ENCODE measurements at regions not wholly inside any gene's neighbourhood (a gene's known extent, or its start where the extent isn't known, plus 50 kb on each side); places are given as distances from the start of the nearest gene placed in this dataset.
"Not testable (repeated sequence)": the region's sequence is repeated elsewhere in the genome, so short reads cannot be mapped to it uniquely, and the experiment has no call there.

GRCh38 chr2:77578354-77578753 is 56.2 kb upstream of the LRRTM4 start:
- Mint-ChIP-seq H3K4me3 (no peak overlapping the region), H3K4me1 (no peaks in the 10 kb centered on the region), H3K9me3 (peaks cover 3% of the 10 kb centered on the region), H3K27me3 (no peaks in the 10 kb centered on the region), H3K36me3 (no peaks in the 10 kb centered on the region), H3K27ac (no peak overlapping the region)
- DNase-seq (ENCODE audit: low spot score in 2 of 2) (no peak), ATAC-seq (ENCODE audit: low read depth) (no peak)

- ATAC-seq (ENCODE audit: low read depth) (no peak), DNase-seq (ENCODE audit: low spot score in 2 of 2) (no peak)
- Mint-ChIP-seq H3K9me3 (peaks cover 5% of the 10 kb centered on the region), H3K27me3 (no peaks in the 10 kb centered on the region), H3K4me1 (no peaks in the 10 kb centered on the region), H3K4me3 (no peak overlapping the region), H3K36me3 (no peaks in the 10 kb centered on the region), H3K27ac (no peak overlapping the region)
Measured at GRCh38 chr2:77579076-77579769, 57.0 kb upstream of the LRRTM4 start.

GRCh38 chr2:77588438-77588837 is 66.3 kb upstream of the LRRTM4 start:
- Mint-ChIP-seq H3K4me1 (no peaks in the 10 kb centered on the region), H3K9me3 (peaks cover 3% of the 10 kb centered on the region)
- ATAC-seq (ENCODE audit: low read depth): no peak

GRCh38 chr2:77590298-77590917 is 68.2 kb upstream of the LRRTM4 start:
- no peaks in the 10 kb centered on the region for H3K36me3 Mint-ChIP-seq
- H3K4me3 Mint-ChIP-seq: no peak overlapping the region
- H3K27me3 Mint-ChIP-seq: no peaks in the 10 kb centered on the region
- H3K27ac Mint-ChIP-seq: no peak overlapping the region
- H3K4me1 Mint-ChIP-seq: no peaks in the 10 kb centered on the region
- ATAC-seq (ENCODE audit: low read depth) (no peak), DNase-seq (ENCODE audit: low spot score in 2 of 2) (no peak)
- peaks cover 3% of the 10 kb centered on the region for H3K9me3 Mint-ChIP-seq

More at GRCh38 chr2:77588438-77588837, 66.3 kb upstream of the LRRTM4 start:
- H3K36me3 Mint-ChIP-seq: no peaks in the 10 kb centered on the region
- no peaks in the 10 kb centered on the region for H3K27me3 Mint-ChIP-seq
- no peak for DNase-seq (ENCODE audit: low spot score in 2 of 2)
- no peak overlapping the region for H3K27ac Mint-ChIP-seq
- no peak overlapping the region for H3K4me3 Mint-ChIP-seq

GRCh38 chr2:77592955-77593354 is 70.8 kb upstream of the LRRTM4 start:
- H3K27ac Mint-ChIP-seq; DNase-seq (ENCODE audit: low spot score in 2 of 2); H3K4me3 Mint-ChIP-seq; H3K27me3 Mint-ChIP-seq; ATAC-seq (ENCODE audit: low read depth); H3K36me3 Mint-ChIP-seq; H3K9me3 Mint-ChIP-seq; H3K4me1 Mint-ChIP-seq: not testable (repeated sequence)

- DNase-seq (ENCODE audit: low spot score in 2 of 2): no peak
- ATAC-seq (ENCODE audit: low read depth): no peak
- Mint-ChIP-seq H3K4me3 (no peak overlapping the region), H3K27ac (no peak overlapping the region), H3K4me1 (no peaks in the 10 kb centered on the region), H3K9me3 (peaks cover 10% of the 10 kb centered on the region), H3K27me3 (no peaks in the 10 kb centered on the region), H3K36me3 (no peaks in the 10 kb centered on the region)
Measured at GRCh38 chr2:77602771-77603170, 80.6 kb upstream of the LRRTM4 start.

GRCh38 chr2:77604953-77605929 is 83.1 kb upstream of the LRRTM4 start:
- Mint-ChIP-seq H3K27me3 (no peaks in the 10 kb centered on the region), H3K9me3 (peaks cover 6% of the 10 kb centered on the region), H3K4me1 (no peaks in the 10 kb centered on the region), H3K27ac (no peak overlapping the region), H3K36me3 (no peaks in the 10 kb centered on the region), H3K4me3 (no peak overlapping the region)
- no peak for DNase-seq (ENCODE audit: low spot score in 2 of 2)
- no peak for ATAC-seq (ENCODE audit: low read depth)

GRCh38 chr2:77608510-77608909 is 86.3 kb upstream of the LRRTM4 start:
- H3K27me3 Mint-ChIP-seq: no peaks in the 10 kb centered on the region
- peaks cover 7% of the 10 kb centered on the region for H3K9me3 Mint-ChIP-seq
- H3K27ac Mint-ChIP-seq: no peak overlapping the region
- DNase-seq (ENCODE audit: low spot score in 2 of 2) (no peak), ATAC-seq (ENCODE audit: low read depth) (no peak)
- H3K4me3 Mint-ChIP-seq: no peak overlapping the region
- H3K36me3 Mint-ChIP-seq: no peaks in the 10 kb centered on the region
- H3K4me1 Mint-ChIP-seq: no peaks in the 10 kb centered on the region

- Mint-ChIP-seq H3K4me3 (no peak overlapping the region), H3K4me1 (no peaks in the 10 kb centered on the region), H3K9me3 (peaks cover 7% of the 10 kb centered on the region), H3K36me3 (no peaks in the 10 kb centered on the region), H3K27ac (no peak overlapping the region), H3K27me3 (no peaks in the 10 kb centered on the region)
- ATAC-seq (ENCODE audit: low read depth) (no peak), DNase-seq (ENCODE audit: low spot score in 2 of 2) (no peak)
Measured at GRCh38 chr2:77629539-77629938, 107.4 kb upstream of the LRRTM4 start.

GRCh38 chr2:77631007-77631406 is 108.8 kb upstream of the LRRTM4 start:
- Mint-ChIP-seq H3K4me3 (no peak overlapping the region), H3K4me1 (no peaks in the 10 kb centered on the region), H3K36me3 (no peaks in the 10 kb centered on the region), H3K9me3 (peaks cover 7% of the 10 kb centered on the region), H3K27me3 (no peaks in the 10 kb centered on the region), H3K27ac (no peak overlapping the region)
- no peak for DNase-seq (ENCODE audit: low spot score in 2 of 2)
- ATAC-seq (ENCODE audit: low read depth): no peak

- Mint-ChIP-seq H3K4me3 (no peak overlapping the region), H3K4me1 (no peaks in the 10 kb centered on the region), H3K27me3 (no peaks in the 10 kb centered on the region), H3K9me3 (peaks cover 9% of the 10 kb centered on the region), H3K27ac (no peak overlapping the region), H3K36me3 (no peaks in the 10 kb centered on the region)
- DNase-seq (ENCODE audit: low spot score in 2 of 2) (no peak), ATAC-seq (ENCODE audit: low read depth) (no peak)
Measured at GRCh38 chr2:77633601-77634000, 111.4 kb upstream of the LRRTM4 start.

GRCh38 chr2:77640924-77641323 is 118.7 kb upstream of the LRRTM4 start:
- H3K36me3 Mint-ChIP-seq: no peaks in the 10 kb centered on the region

GRCh38 chr2:77642339-77642738 is 120.2 kb upstream of the LRRTM4 start:
- H3K36me3 Mint-ChIP-seq: no peaks in the 10 kb centered on the region
- no peaks in the 10 kb centered on the region for H3K4me1 Mint-ChIP-seq
- no peak overlapping the region for H3K27ac Mint-ChIP-seq
- ATAC-seq (ENCODE audit: low read depth) (no peak), DNase-seq (ENCODE audit: low spot score in 2 of 2) (no peak)
- no peaks in the 10 kb centered on the region for H3K27me3 Mint-ChIP-seq
- peaks cover 18% of the 10 kb centered on the region for H3K9me3 Mint-ChIP-seq
- H3K4me3 Mint-ChIP-seq: no peak overlapping the region

More at GRCh38 chr2:77640924-77641323, 118.7 kb upstream of the LRRTM4 start:
- Mint-ChIP-seq H3K4me1 (no peaks in the 10 kb centered on the region), H3K4me3 (no peak overlapping the region), H3K27ac (no peak overlapping the region), H3K27me3 (no peaks in the 10 kb centered on the region), H3K9me3 (peaks cover 18% of the 10 kb centered on the region)
- no peak for ATAC-seq (ENCODE audit: low read depth)
- DNase-seq (ENCODE audit: low spot score in 2 of 2): no peak

GRCh38 chr2:77649856-77650255 is 127.7 kb upstream of the LRRTM4 start:
- Mint-ChIP-seq H3K27me3 (no peaks in the 10 kb centered on the region), H3K9me3 (no peaks in the 10 kb centered on the region), H3K27ac (no peak overlapping the region), H3K4me3 (no peak overlapping the region), H3K36me3 (no peaks in the 10 kb centered on the region), H3K4me1 (no peaks in the 10 kb centered on the region)
- no peak for ATAC-seq (ENCODE audit: low read depth)
- no peak for DNase-seq (ENCODE audit: low spot score in 2 of 2)

Data from memory B cell (primary cell).